Gastroesophageal sphincter (tissue), 4 donors: ENCODE measurements at regions not wholly inside any gene's neighbourhood (a gene's known extent, or its start where the extent isn't known, plus 50 kb on each side); places are given as distances from the start of the nearest gene placed in this dataset.
"Not testable (repeated sequence)": the region's sequence is repeated elsewhere in the genome, so short reads cannot be mapped to it uniquely, and the experiment has no call there.

Experiments
- ATAC-seq: fragments of 150-250 bp; one replicate; pipeline ENCODE4 v1.9.1; 2016; ENCODE audit warnings: mild to moderate bottlenecking, moderate library complexity
- H3K27ac ChIP-seq, 4 donors: fragments of 200-600 bp; sonication (generic) in 3 of 4; 1 replicate in 3 of 4; 2 replicates in 1 of 4; pipeline ENCODE4 v1.5.1; 2016 to 2019
- H3K27me3 ChIP-seq: fragments of 200-600 bp; sonication (generic); one replicate; pipeline ENCODE4 v1.5.1; 2019
- H3K36me3 ChIP-seq, 2 donors: fragments of 200-600 bp; sonication (generic); one replicate each; pipeline ENCODE4 v1.5.1; 2019; ENCODE audit warnings: control low read depth in 1 of 2
- H3K4me1 ChIP-seq, 3 donors: fragments of 200-600 bp; sonication (generic); 1 replicate in 2 of 3; 2 replicates in 1 of 3; pipeline ENCODE4 v1.5.1; 2016 to 2019; ENCODE audit warnings: control low read depth in 2 of 3
- H3K4me3 ChIP-seq, 2 donors: fragments of 200-600 bp; sonication (generic); one replicate each; pipeline ENCODE4 v1.5.1; 2019; ENCODE audit warnings: mild to moderate bottlenecking in 1 of 2, moderate library complexity in 1 of 2
- H3K9me3 ChIP-seq, 3 donors: fragments of 200-600 bp; sonication (generic); one replicate each; pipeline ENCODE4 v1.5.1; 2017 to 2019; ENCODE audit warnings: control low read depth in 2 of 3
- EP300 ChIP-seq: sonication (generic); formaldehyde crosslinking; IDR thresholded peaks from one replicate; pipeline ENCODE4 v1.6.1; 2017; ENCODE audit warnings: antibody characterized with exemption, mild to moderate bottlenecking
- POLR2A ChIP-seq, 2 donors: fragments of 450-650 bp; IDR thresholded peaks; one replicate each; pipeline ENCODE4 v1.6.1; 2017; ENCODE audit warnings: antibody characterized with exemption in 2 of 2, mild to moderate bottlenecking in 2 of 2, moderate library complexity in 1 of 2
- POLR2AphosphoS5 ChIP-seq: sonication (generic); formaldehyde crosslinking; IDR thresholded peaks from one replicate; pipeline ENCODE4 v1.6.1; 2017; ENCODE audit warnings: antibody characterized with exemption
- WGBS, 2 donors: methylation state at CpG; one replicate each; pipeline ENCODE4 v1.1.5; 2018; ENCODE audit warnings: low coverage in 1 of 2; 5-methylcytosine and 5-hydroxymethylcytosine counted together
- TF ChIP-seq, protein P1 (sequence below), 4 experiments: fragments of 200-600 bp in 2 of 4; fragments of 450-650 bp in 2 of 4; sonication (generic) in 1 of 4; IDR thresholded peaks; one replicate each; pipeline ENCODE4 v1.5.1; 2017 to 2019; ENCODE audit warnings: antibody characterized with exemption in 4 of 4, mild to moderate bottlenecking in 2 of 4, moderate library complexity in 2 of 4

DNA sequence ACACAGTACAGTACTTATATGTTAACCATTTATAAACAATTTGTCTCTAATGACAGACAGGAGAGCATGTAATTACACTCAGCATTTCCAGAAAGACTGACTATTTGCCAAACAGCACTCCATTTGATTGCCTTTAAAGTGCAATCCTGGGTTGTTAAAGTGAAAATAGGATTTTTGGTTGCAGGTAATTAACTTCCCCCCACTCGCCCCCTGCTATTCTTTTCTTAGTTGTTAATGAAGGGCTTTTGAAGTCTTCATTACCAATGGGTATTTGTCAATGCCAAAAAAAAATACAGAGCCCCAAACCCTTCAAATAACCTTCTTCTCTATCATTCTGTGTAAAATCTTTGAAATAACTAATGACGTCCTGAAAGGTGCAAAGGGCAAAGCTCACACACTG lies 825.6 kb downstream of the STPG2 start:
- Histone ChIP-seq H3K9me3 (no peaks in the 10 kb centered on the region), H3K27ac (no peak overlapping the region), H3K36me3 (no peaks in the 10 kb centered on the region), H3K27me3 (no peaks in the 10 kb centered on the region), H3K4me1 (no peaks in the 10 kb centered on the region), H3K4me3 (no peak overlapping the region)
- WGBS, 2 donors: 13 to 33% methylated on average over 1 to 2 of the region's 2 CpGs
- TF ChIP-seq, protein P1, sequence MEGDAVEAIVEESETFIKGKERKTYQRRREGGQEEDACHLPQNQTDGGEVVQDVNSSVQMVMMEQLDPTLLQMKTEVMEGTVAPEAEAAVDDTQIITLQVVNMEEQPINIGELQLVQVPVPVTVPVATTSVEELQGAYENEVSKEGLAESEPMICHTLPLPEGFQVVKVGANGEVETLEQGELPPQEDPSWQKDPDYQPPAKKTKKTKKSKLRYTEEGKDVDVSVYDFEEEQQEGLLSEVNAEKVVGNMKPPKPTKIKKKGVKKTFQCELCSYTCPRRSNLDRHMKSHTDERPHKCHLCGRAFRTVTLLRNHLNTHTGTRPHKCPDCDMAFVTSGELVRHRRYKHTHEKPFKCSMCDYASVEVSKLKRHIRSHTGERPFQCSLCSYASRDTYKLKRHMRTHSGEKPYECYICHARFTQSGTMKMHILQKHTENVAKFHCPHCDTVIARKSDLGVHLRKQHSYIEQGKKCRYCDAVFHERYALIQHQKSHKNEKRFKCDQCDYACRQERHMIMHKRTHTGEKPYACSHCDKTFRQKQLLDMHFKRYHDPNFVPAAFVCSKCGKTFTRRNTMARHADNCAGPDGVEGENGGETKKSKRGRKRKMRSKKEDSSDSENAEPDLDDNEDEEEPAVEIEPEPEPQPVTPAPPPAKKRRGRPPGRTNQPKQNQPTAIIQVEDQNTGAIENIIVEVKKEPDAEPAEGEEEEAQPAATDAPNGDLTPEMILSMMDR (IDR thresholded peaks at IDR 0.05): no peak
- no peak for TF ChIP-seq POLR2AphosphoS5
- no peak for TF ChIP-seq POLR2A (IDR thresholded peaks at IDR 0.05)
- TF ChIP-seq EP300: no peak
- no peak for ATAC-seq

DNA sequence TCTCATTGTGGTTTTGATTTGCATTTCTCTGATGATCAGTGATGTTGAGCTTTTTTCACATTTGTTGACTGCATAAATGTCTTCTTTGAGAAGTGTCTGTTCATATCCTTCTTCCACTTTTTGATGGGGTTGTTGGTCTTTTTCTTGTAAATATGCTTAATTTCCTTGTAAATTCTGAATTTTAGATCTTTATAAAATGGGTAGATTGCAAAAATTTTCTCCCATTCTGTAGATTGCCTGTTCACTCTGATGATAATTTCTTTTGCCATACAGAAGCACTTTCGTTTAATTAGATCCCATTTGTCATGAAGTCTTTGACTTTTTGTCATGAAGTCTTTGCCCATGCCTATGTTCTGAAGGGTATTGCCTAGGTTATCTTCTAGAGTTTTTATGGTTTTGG lies 817.5 kb downstream of the STPG2 start:
- not testable (repeated sequence) for H3K9me3 ChIP-seq, ATAC-seq, H3K27ac ChIP-seq, H3K4me3 ChIP-seq, H3K4me1 ChIP-seq, H3K36me3 ChIP-seq, H3K27me3 ChIP-seq
- WGBS, 2 donors: 85 to 100% methylated on average over 1 of the region's 1 CpG

DNA sequence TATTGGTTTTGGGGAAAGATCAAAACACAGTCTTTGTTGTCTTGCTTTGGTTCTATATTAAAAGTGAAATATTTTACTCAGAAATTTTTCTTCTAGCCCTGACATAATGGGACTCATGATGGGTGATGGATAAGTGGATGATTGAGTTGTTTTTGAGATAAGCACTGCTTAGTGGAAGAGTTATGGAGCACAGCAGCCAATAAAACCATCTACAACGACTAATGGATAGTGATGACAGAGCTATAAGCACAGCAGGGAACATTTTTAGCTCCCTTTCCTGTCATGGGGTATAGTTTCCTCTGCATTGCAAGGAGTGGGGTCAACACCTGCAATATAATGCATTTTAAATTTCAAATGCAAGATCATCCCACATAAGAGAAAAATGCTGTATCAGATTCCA lies 812.4 kb downstream of the STPG2 start:
- no peaks in the 10 kb centered on the region for H3K36me3 ChIP-seq
- no peaks in the 10 kb centered on the region for H3K4me1 ChIP-seq
- TF ChIP-seq POLR2AphosphoS5 (no peak), EP300 (no peak), POLR2A (IDR thresholded peaks at IDR 0.05) (no peak)
- TF ChIP-seq, protein P1 (IDR thresholded peaks at IDR 0.05): no peak
- H3K27ac ChIP-seq: no peak overlapping the region
- no peak overlapping the region for H3K4me3 ChIP-seq
- no peak for ATAC-seq
- H3K27me3 ChIP-seq: no peaks in the 10 kb centered on the region
- peaks cover 0 to 6% (median 0%) of the 10 kb centered on the region in 3 donors for H3K9me3 ChIP-seq
- 0 to 20% methylated on average over 1 of the region's 1 CpG for WGBS, 2 donors

DNA sequence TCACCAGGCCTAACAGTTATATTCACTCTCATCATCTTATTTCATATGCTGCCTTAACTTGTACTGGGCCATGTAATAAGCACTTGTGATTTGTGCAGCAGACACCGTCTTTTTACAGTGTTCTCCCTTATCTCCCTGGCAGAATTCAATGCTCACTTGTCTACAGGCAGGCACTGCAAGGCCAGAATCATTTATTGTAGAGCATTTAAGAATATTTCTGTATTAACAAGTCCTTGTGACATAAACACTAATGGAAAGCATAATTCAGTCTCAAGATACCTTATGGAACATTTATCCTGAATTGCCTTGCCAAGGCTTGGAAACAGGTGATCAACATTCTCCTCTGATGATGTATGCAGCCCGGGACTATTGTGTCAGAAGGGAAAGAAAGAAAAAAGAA lies 808.9 kb downstream of the STPG2 start:
- ATAC-seq: no peak
- Histone ChIP-seq H3K27ac (no peak overlapping the region), H3K4me1 (no peaks in the 10 kb centered on the region), H3K4me3 (no peak overlapping the region), H3K27me3 (no peaks in the 10 kb centered on the region), H3K9me3 (peaks cover 0 to 27% (median 0%) of the 10 kb centered on the region in 3 donors), H3K36me3 (no peaks in the 10 kb centered on the region)
- TF ChIP-seq POLR2AphosphoS5 (no peak), EP300 (no peak), POLR2A (IDR thresholded peaks at IDR 0.05) (no peak)
- TF ChIP-seq, protein P1 (IDR thresholded peaks at IDR 0.05): no peak
- WGBS, 2 donors: 50% methylated on average over 2 of the region's 2 CpGs

DNA sequence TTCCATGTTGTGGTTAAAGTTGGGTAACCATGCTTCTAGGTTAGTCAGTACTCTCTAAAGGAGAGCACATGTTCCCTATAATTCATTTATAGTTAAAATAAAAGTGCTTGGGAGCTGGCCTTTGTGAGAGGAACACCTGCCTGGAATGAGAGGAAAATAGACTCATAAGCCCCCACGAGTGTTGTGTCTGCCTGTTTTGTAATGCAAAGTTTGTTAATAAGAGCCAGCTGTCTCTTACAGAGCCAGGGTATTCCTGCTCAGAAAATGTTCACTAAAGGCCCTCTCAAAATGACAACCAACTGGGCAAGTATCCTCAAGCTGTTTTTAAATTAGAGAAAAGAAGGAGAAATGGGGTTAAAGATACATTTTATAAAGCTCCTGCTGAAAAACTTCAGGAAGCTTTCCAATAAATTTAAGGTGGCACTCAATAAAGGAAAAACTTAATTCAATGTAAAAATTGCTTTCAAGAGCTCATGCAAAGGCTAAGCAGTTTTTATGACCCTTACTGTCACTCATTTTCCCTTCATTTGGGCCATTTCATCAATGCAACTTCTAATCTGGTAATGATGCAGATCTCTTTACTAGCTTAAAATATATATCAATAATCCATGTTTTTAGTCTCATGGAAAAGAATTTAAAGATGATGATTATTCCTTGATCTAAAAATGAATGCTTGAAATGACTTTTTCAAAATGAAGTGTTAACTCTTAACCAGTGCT lies 793.6 kb downstream of the STPG2 start:
- no peak for TF ChIP-seq EP300
- TF ChIP-seq POLR2A (IDR thresholded peaks at IDR 0.05): no peak
- TF ChIP-seq, protein P1 (IDR thresholded peaks at IDR 0.05): no peak
- TF ChIP-seq POLR2AphosphoS5: no peak
- Histone ChIP-seq H3K9me3 (no peaks in the 10 kb centered on the region), H3K27ac (no peak overlapping the region), H3K4me3 (no peak overlapping the region), H3K36me3 (no peaks in the 10 kb centered on the region), H3K27me3 (no peaks in the 10 kb centered on the region), H3K4me1 (no peaks in the 10 kb centered on the region)
- no peak for ATAC-seq
- 20 to 40% methylated on average over 1 of the region's 1 CpG for WGBS, 2 donors
